Neural cell (in vitro differentiated cells): ENCODE measurements at regions not wholly inside any gene's neighbourhood (a gene's known extent, or its start where the extent isn't known, plus 50 kb on each side); places are given as distances from the start of the nearest gene placed in this dataset.

Experiments used
- EP300 ChIP-seq: fragments of 450-650 bp; conservative IDR thresholded peaks from 2 replicates; pipeline ENCODE4 v1.6.1; 2014; ENCODE audit warnings: antibody characterized with exemption, mild to moderate bottlenecking, moderate library complexity; ENCODE audit not compliant: poor library complexity, severe bottlenecking
- EZH2 ChIP-seq: fragments of 200-600, 300-800 bp; shearing (Covaris generic), sonication (generic); IDR thresholded peaks from 2 replicates; pipeline ENCODE4 v1.6.1; 2014; ENCODE audit warnings: antibody characterized with exemption, low read length, borderline replicate concordance, mild to moderate bottlenecking; ENCODE audit not compliant: insufficient read depth, poor library complexity, severe bottlenecking
- MXI1 ChIP-seq: fragments of 450-650 bp; conservative IDR thresholded peaks from 2 replicates; pipeline ENCODE4 v1.6.1; 2014; ENCODE audit warnings: antibody characterized with exemption, mild to moderate bottlenecking; ENCODE audit not compliant: poor library complexity, severe bottlenecking
- RAD21 ChIP-seq: fragments of 450-650 bp; conservative IDR thresholded peaks from 2 replicates; pipeline ENCODE4 v1.6.1; 2014; ENCODE audit warnings: antibody characterized with exemption, mild to moderate bottlenecking, moderate library complexity
- SMC3 ChIP-seq: fragments of 450-650 bp; conservative IDR thresholded peaks from 2 replicates; pipeline ENCODE4 v1.6.1; 2014; ENCODE audit warnings: antibody characterized with exemption, mild to moderate bottlenecking, moderate library complexity; ENCODE audit not compliant: poor library complexity
- TF ChIP-seq, protein P1 (sequence below): fragments of 450-650 bp; IDR thresholded peaks from 2 replicates; pipeline ENCODE4 v1.5.1; 2014; ENCODE audit warnings: antibody characterized with exemption, mild to moderate bottlenecking, moderate library complexity; ENCODE audit not compliant: poor library complexity, severe bottlenecking

- TF ChIP-seq EZH2 (no peak), MXI1 (no peak), RAD21 (no peak), SMC3 (no peak), EP300 (no peak)
- TF ChIP-seq, protein P1, sequence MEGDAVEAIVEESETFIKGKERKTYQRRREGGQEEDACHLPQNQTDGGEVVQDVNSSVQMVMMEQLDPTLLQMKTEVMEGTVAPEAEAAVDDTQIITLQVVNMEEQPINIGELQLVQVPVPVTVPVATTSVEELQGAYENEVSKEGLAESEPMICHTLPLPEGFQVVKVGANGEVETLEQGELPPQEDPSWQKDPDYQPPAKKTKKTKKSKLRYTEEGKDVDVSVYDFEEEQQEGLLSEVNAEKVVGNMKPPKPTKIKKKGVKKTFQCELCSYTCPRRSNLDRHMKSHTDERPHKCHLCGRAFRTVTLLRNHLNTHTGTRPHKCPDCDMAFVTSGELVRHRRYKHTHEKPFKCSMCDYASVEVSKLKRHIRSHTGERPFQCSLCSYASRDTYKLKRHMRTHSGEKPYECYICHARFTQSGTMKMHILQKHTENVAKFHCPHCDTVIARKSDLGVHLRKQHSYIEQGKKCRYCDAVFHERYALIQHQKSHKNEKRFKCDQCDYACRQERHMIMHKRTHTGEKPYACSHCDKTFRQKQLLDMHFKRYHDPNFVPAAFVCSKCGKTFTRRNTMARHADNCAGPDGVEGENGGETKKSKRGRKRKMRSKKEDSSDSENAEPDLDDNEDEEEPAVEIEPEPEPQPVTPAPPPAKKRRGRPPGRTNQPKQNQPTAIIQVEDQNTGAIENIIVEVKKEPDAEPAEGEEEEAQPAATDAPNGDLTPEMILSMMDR, result no peak
Observed at GRCh38 chr2:192424243-192424642, 229.5 kb upstream of the TMEFF2 start.
